NCI-H748 (cell line): ENCODE measurements at regions not wholly inside any gene's neighbourhood (a gene's known extent, or its start where the extent isn't known, plus 50 kb on each side); places are given as distances from the start of the nearest gene placed in this dataset.
"Not testable (repeated sequence)": the region's sequence is repeated elsewhere in the genome, so short reads cannot be mapped to it uniquely, and the experiment has no call there.

Source experiments
- DNase-seq: peaks from one replicate; lab custom pipeline; 2025; ENCODE audit not compliant: unreplicated experiment; lab: John Stamatoyannopoulos, UW

- DNase-seq = no peak
Measured at GRCh38 chr6:132058975-132059374, 107.8 kb upstream of the CCN2 start.

GRCh38 chr6:132054525-132054924, 103.4 kb upstream of the CCN2 start:
- DNase-seq = no peak

- no peak for DNase-seq
Measured at GRCh38 chr6:132053511-132053910, 102.3 kb upstream of the CCN2 start.

GRCh38 chr6:132052096-132052495, 100.9 kb upstream of the CCN2 start:
- DNase-seq = no peak

GRCh38 chr6:132045877-132046276, 94.7 kb upstream of the CCN2 start:
- DNase-seq = no peak

GRCh38 chr6:132043148-132043547, 92.0 kb upstream of the CCN2 start:
- no peak for DNase-seq

- DNase-seq = no peak
Measured at GRCh38 chr6:132041706-132042105, 90.5 kb upstream of the CCN2 start.

GRCh38 chr6:132028029-132028428, 76.9 kb upstream of the CCN2 start:
- no peak for DNase-seq

GRCh38 chr6:132025468-132025867, 74.3 kb upstream of the CCN2 start:
- no peak for DNase-seq

- DNase-seq = no peak
Measured at GRCh38 chr6:132023490-132023889, 72.3 kb upstream of the CCN2 start.

- no peak for DNase-seq
Measured at GRCh38 chr6:132021552-132022375, 70.6 kb upstream of the CCN2 start.

GRCh38 chr6:132020918-132021317, 69.7 kb upstream of the CCN2 start:
- DNase-seq = not testable (repeated sequence)

- no peak for DNase-seq
Measured at GRCh38 chr6:132020138-132020581, 69.0 kb upstream of the CCN2 start.

- DNase-seq = no peak
Measured at GRCh38 chr6:132019586-132019985, 68.4 kb upstream of the CCN2 start.

- DNase-seq = no peak
Measured at GRCh38 chr6:132017942-132018341, 66.8 kb upstream of the CCN2 start.

- no peak for DNase-seq
Measured at GRCh38 chr6:132016396-132016795, 65.2 kb upstream of the CCN2 start.

GRCh38 chr6:132011582-132011981, 60.4 kb upstream of the CCN2 start:
- no peak for DNase-seq

- no peak for DNase-seq
Measured at GRCh38 chr6:132009175-132009574, 58.0 kb upstream of the CCN2 start.

GRCh38 chr6:132007474-132008190, 56.5 kb upstream of the CCN2 start:
- DNase-seq = peak; percentile 1

- DNase-seq = no peak
Measured at GRCh38 chr6:132005178-132005577, 54.0 kb upstream of the CCN2 start.

GRCh38 chr6:132004668-132005067, 53.5 kb upstream of the CCN2 start:
- no peak for DNase-seq

GRCh38 chr6:132003516-132004178, 52.5 kb upstream of the CCN2 start:
- DNase-seq = peak; percentile 20
